ENCODE measurements at regions not wholly inside any gene's neighbourhood (a gene's known extent, or its start where the extent isn't known, plus 50 kb on each side); places are given as distances from the start of the nearest gene placed in this dataset.

GRCh38 chr11:121898903-121899302 is 217.1 kb downstream of the BLID start:
- Histone ChIP-seq H3K4me1 (replicated peaks; ENCODE audit: insufficient read depth) (peaks cover 27% of the 10 kb centered on the region), H3K36me3 (ENCODE audit: low read depth) (no peaks in the 10 kb centered on the region), H3K9me2 (ENCODE audit: insufficient read depth) (no peaks in the 10 kb centered on the region), H2AFZ (peak overlapping the region; percentile 53; the same call in 1 of the 2 replicates), H3K79me2 (ENCODE audit: low read depth) (no peaks in the 10 kb centered on the region), H3F3A (ENCODE audit: insufficient read depth, low read depth) (no peaks in the 10 kb centered on the region; the same call in 1 of the 2 replicates), H3K4me2 (no peak overlapping the region), H3K27ac (no peak overlapping the region), H3K27me3 (ENCODE audit: insufficient read depth, low read depth) (no peaks in the 10 kb centered on the region), H4K20me1 (ENCODE audit: insufficient read depth) (no peaks in the 10 kb centered on the region), H3K9me3 (ENCODE audit: insufficient read depth, low read depth) (no peaks in the 10 kb centered on the region), H3K4me3 (no peak overlapping the region)
- no peak for TF ChIP-seq EZH2 (IDR thresholded peaks at IDR 0.05; ENCODE audit: low read depth)
- TF ChIP-seq CTCF (conservative IDR thresholded peaks at IDR 0.05): no peak
- no TSS peak for BruUV-seq (replicated peaks)
- DNase-seq: no peak
- POLR2A ChIA-PET (ENCODE audit: unreplicated experiment): no interaction called here
- CTCF ChIA-PET: no interaction called here
- intact Hi-C loops (cut with micrococcal nuclease; ENCODE audit: unreplicated experiment): no loop called here

- H3F3A ChIP-seq (ENCODE audit: insufficient read depth, low read depth): peaks cover 19% of the 10 kb centered on the region
- H3K4me2 ChIP-seq: peak overlapping the region; percentile 28
- no peaks in the 10 kb centered on the region for H3K79me2 ChIP-seq (ENCODE audit: low read depth)
- intact Hi-C loops (cut with micrococcal nuclease; ENCODE audit: unreplicated experiment): no loop called here
- ChIA-PET POLR2A (ENCODE audit: unreplicated experiment) (no interaction called here), CTCF (no interaction called here)
- H3K4me3 ChIP-seq: no peak overlapping the region
- no peak overlapping the region for H2AFZ ChIP-seq
- no peaks in the 10 kb centered on the region for H3K27me3 ChIP-seq (ENCODE audit: insufficient read depth, low read depth)
- no peaks in the 10 kb centered on the region for H3K36me3 ChIP-seq (ENCODE audit: low read depth)
- TF ChIP-seq EZH2 (IDR thresholded peaks at IDR 0.05; ENCODE audit: low read depth): no peak
- TF ChIP-seq CTCF (conservative IDR thresholded peaks at IDR 0.05): no peak
- no peaks in the 10 kb centered on the region for H3K9me3 ChIP-seq (ENCODE audit: insufficient read depth, low read depth)
- H4K20me1 ChIP-seq (ENCODE audit: insufficient read depth): no peaks in the 10 kb centered on the region
- peak in 1 of 2 experiments; percentile 37 for DNase-seq
- no peaks in the 10 kb centered on the region for H3K9me2 ChIP-seq (ENCODE audit: insufficient read depth)
- no TSS peak for BruUV-seq (replicated peaks)
- H3K27ac ChIP-seq: peak overlapping the region; percentile 49
- peaks cover 56% of the 10 kb centered on the region for H3K4me1 ChIP-seq (replicated peaks; ENCODE audit: insufficient read depth)
Measured at GRCh38 chr11:121895919-121896318, 220.1 kb downstream of the BLID start.

- no TSS peak for BruUV-seq (replicated peaks)
- no peaks in the 10 kb centered on the region for H3K36me3 ChIP-seq (ENCODE audit: low read depth)
- intact Hi-C loops (cut with micrococcal nuclease; ENCODE audit: unreplicated experiment): no loop called here
- CTCF ChIA-PET: interaction anchor here (0.7 kb wide), 1 partner anchor 180 kb away, joined by 6 read pairs; no protein-coding TSS in a partner anchor
- H3K9me3 ChIP-seq (ENCODE audit: insufficient read depth, low read depth): no peaks in the 10 kb centered on the region
- H2AFZ ChIP-seq: no peak overlapping the region
- no peak overlapping the region for H3K4me3 ChIP-seq
- no peaks in the 10 kb centered on the region for H4K20me1 ChIP-seq (ENCODE audit: insufficient read depth)
- peaks cover 70% of the 10 kb centered on the region for H3K4me1 ChIP-seq (replicated peaks; ENCODE audit: insufficient read depth)
- POLR2A ChIA-PET (ENCODE audit: unreplicated experiment): no interaction called here
- peaks cover 19% of the 10 kb centered on the region for H3F3A ChIP-seq (ENCODE audit: insufficient read depth, low read depth)
- no peak for DNase-seq
- no peaks in the 10 kb centered on the region for H3K27me3 ChIP-seq (ENCODE audit: insufficient read depth, low read depth)
- TF ChIP-seq CTCF (conservative IDR thresholded peaks at IDR 0.05): no peak
- TF ChIP-seq EZH2 (IDR thresholded peaks at IDR 0.05; ENCODE audit: low read depth): no peak
- peak overlapping the region; percentile 49 for H3K27ac ChIP-seq
- H3K4me2 ChIP-seq: peak overlapping the region; percentile 26
- no peaks in the 10 kb centered on the region for H3K9me2 ChIP-seq (ENCODE audit: insufficient read depth)
- no peaks in the 10 kb centered on the region for H3K79me2 ChIP-seq (ENCODE audit: low read depth)
Measured at GRCh38 chr11:121894581-121894980, 221.4 kb downstream of the BLID start.
